PC-3 (cell line): ENCODE measurements at regions not wholly inside any gene's neighbourhood (a gene's known extent, or its start where the extent isn't known, plus 50 kb on each side); places are given as distances from the start of the nearest gene placed in this dataset.

Experiments used
- ATAC-seq: fragments of 200-7000 bp; cut with Tn5 transposase; 2 replicates; pipeline ENCODE4 v1.9.1; 2020; ENCODE audit warnings: mild to moderate bottlenecking, moderate library complexity
- BruUV-seq: library from RNA; stranded (reverse); fragments of 400-500 nt; replicated peaks from 2 replicates; lab custom pipeline; 2021; lab: Mats Ljungman, UMichigan
- CTCF ChIA-PET: fragments of 300-600 bp; sonication (Branson Sonifier 250); formaldehyde crosslinking; loops from one replicate; lab custom pipeline; 2022; ENCODE audit warnings: antibody characterized with exemption; lab: Charles Lee
- POLR2A ChIA-PET: fragments of 300-600 bp; sonication (Branson Sonifier 250); formaldehyde crosslinking; loops from one replicate; lab custom pipeline; 2022; ENCODE audit warnings: antibody characterized with exemption; ENCODE audit not compliant: unreplicated experiment; lab: Charles Lee
- DNase-seq: peaks from one replicate; pipeline ENCODE4 v3.0.0-alpha.2; 2015
- H2AFZ ChIP-seq: fragments of 300-600 bp; sonication (generic); 2 replicates; pipeline ENCODE4 v1.6.0; 2016; ENCODE audit warnings: antibody characterized with exemption, low read length
- H3F3A ChIP-seq: fragments of 300-600 bp; sonication (generic); one replicate; pipeline ENCODE4 v1.6.0; 2017; ENCODE audit warnings: antibody characterized with exemption, low read length, control low read depth, mild to moderate bottlenecking; ENCODE audit not compliant: unreplicated experiment
- H3K27ac ChIP-seq: fragments of 300-600 bp; sonication (generic); 2 replicates; pipeline ENCODE4 v1.5.1; 2016; ENCODE audit warnings: mild to moderate bottlenecking, low read length
- H3K27me3 ChIP-seq: fragments of 300-600 bp; sonication (generic); 2 replicates; pipeline ENCODE4 v1.6.1; 2016; ENCODE audit warnings: low read length, mixed read lengths
- H3K36me3 ChIP-seq: fragments of 300-600 bp; sonication (generic); 2 replicates; pipeline ENCODE4 v1.6.1; 2016; ENCODE audit warnings: low read depth, mixed run types, low read length, mixed read lengths
- H3K4me1 ChIP-seq: fragments of 300-600 bp; sonication (generic); 2 replicates; pipeline ENCODE4 v1.5.1; 2016; ENCODE audit warnings: low read length; ENCODE audit not compliant: insufficient read depth
- H3K4me2 ChIP-seq: fragments of 300-600 bp; sonication (generic); 2 replicates; pipeline ENCODE4 v1.6.0; 2016; ENCODE audit warnings: low read length
- H3K4me3 ChIP-seq: fragments of 300-600 bp; sonication (generic); 2 replicates; pipeline ENCODE4 v1.5.1; 2016; ENCODE audit warnings: mild to moderate bottlenecking, low read length, mixed read lengths
- H3K79me2 ChIP-seq: fragments of 300-600 bp; sonication (generic); 2 replicates; pipeline ENCODE4 v1.6.1; 2017; ENCODE audit warnings: low read length, mixed read lengths
- H3K9ac ChIP-seq: fragments of 300-600 bp; sonication (generic); 2 replicates; pipeline ENCODE4 v1.6.0; 2016; ENCODE audit warnings: mild to moderate bottlenecking, low read length
- H3K9me2 ChIP-seq: fragments of 300-600 bp; sonication (generic); replicated peaks from 2 replicates; pipeline ENCODE4 v1.6.1; 2016; ENCODE audit warnings: mixed run types, low read length, mixed read lengths
- H3K9me3 ChIP-seq: fragments of 300-600 bp; sonication (generic); 2 replicates; pipeline ENCODE4 v1.6.1; 2016; ENCODE audit warnings: low read length, mixed read lengths
- H4K20me1 ChIP-seq: fragments of 300-600 bp; sonication (generic); 2 replicates; pipeline ENCODE4 v1.6.1; 2016; ENCODE audit warnings: low read length, mixed read lengths
- CTCF ChIP-seq: fragments of 300-600 bp; sonication (generic); conservative IDR thresholded peaks from 2 replicates; pipeline ENCODE4 v1.5.1; 2017; ENCODE audit warnings: antibody characterized with exemption, low read depth, mild to moderate bottlenecking, low read length
- EZH2 ChIP-seq: fragments of 300-600 bp; sonication (generic); IDR thresholded peaks from one replicate; pipeline ENCODE4 v1.6.1; 2017; ENCODE audit warnings: antibody characterized with exemption, mild to moderate bottlenecking, low read length; ENCODE audit not compliant: unreplicated experiment
- EZH2phosphoT487 ChIP-seq: fragments of 300-600 bp; sonication (generic); IDR thresholded peaks from 2 replicates; pipeline ENCODE4 v1.6.1; 2018; ENCODE audit warnings: mild to moderate bottlenecking, antibody characterized with exemption, low read length, borderline replicate concordance
- intact Hi-C: fragments of 100-400 bp; cut with micrococcal nuclease; formaldehyde crosslinking; loops from 2 replicates; pipeline ENCODE4 v1.9.0; 2023

GRCh38 chr14:85165094-85165493 is 364.9 kb upstream of the FLRT2 start:
- POLR2A ChIA-PET, result no interaction called here

GRCh38 chr14:85169381-85169780 is 360.6 kb upstream of the FLRT2 start:
- intact Hi-C loops, result no loop called here
- ChIA-PET POLR2A (no interaction called here), CTCF (no interaction called here)
- H3K27ac ChIP-seq, result no peak overlapping the region
- H3K79me2 ChIP-seq, result no peaks in the 10 kb centered on the region
- H3K9ac ChIP-seq, result no peak overlapping the region
- TF ChIP-seq EZH2, result no peak
- no peak for TF ChIP-seq EZH2phosphoT487
- TF ChIP-seq CTCF, result no peak
- H3K4me1 ChIP-seq, result no peaks in the 10 kb centered on the region
- H2AFZ ChIP-seq, result no peak overlapping the region
- BruUV-seq, result no TSS peak
- H3K36me3 ChIP-seq, result no peaks in the 10 kb centered on the region
- ATAC-seq, result no peak
- no peaks in the 10 kb centered on the region for H3F3A ChIP-seq
- DNase-seq, result no peak
- H3K4me2 ChIP-seq, result no peak overlapping the region
- H4K20me1 ChIP-seq, result no peaks in the 10 kb centered on the region
- no peaks in the 10 kb centered on the region for H3K9me2 ChIP-seq
- peaks cover 10% of the 10 kb centered on the region for H3K9me3 ChIP-seq
- no peak overlapping the region for H3K4me3 ChIP-seq
- no peaks in the 10 kb centered on the region for H3K27me3 ChIP-seq

More at GRCh38 chr14:85165094-85165493, 364.9 kb upstream of the FLRT2 start:
- Histone ChIP-seq H3K9me3 (peaks cover 5% of the 10 kb centered on the region), H3K4me3 (no peak overlapping the region), H3K27me3 (no peaks in the 10 kb centered on the region), H3K9me2 (no peaks in the 10 kb centered on the region), H3K36me3 (no peaks in the 10 kb centered on the region), H3K79me2 (no peaks in the 10 kb centered on the region), H3K4me2 (no peak overlapping the region), H3K4me1 (no peaks in the 10 kb centered on the region), H3K27ac (no peak overlapping the region), H2AFZ (no peak overlapping the region), H3K9ac (no peak overlapping the region), H4K20me1 (no peaks in the 10 kb centered on the region), H3F3A (no peaks in the 10 kb centered on the region)
- TF ChIP-seq EZH2phosphoT487, result no peak
- no peak for TF ChIP-seq CTCF
- no peak for TF ChIP-seq EZH2
- ATAC-seq (no peak), DNase-seq (peak; percentile 5)
- intact Hi-C loops, result no loop called here
- BruUV-seq, result no TSS peak
- CTCF ChIA-PET, result no interaction called here

- H3K36me3 ChIP-seq, result no peaks in the 10 kb centered on the region
- no peak overlapping the region for H3K27ac ChIP-seq
- ChIA-PET POLR2A (no interaction called here), CTCF (no interaction called here)
- no peaks in the 10 kb centered on the region for H4K20me1 ChIP-seq
- H3K9ac ChIP-seq, result no peak overlapping the region
- DNase-seq, result no peak
- H3F3A ChIP-seq, result no peaks in the 10 kb centered on the region
- peaks cover 5% of the 10 kb centered on the region; the same call in 1 of the 2 replicates for H3K9me3 ChIP-seq
- no peak for ATAC-seq
- H3K9me2 ChIP-seq, result no peaks in the 10 kb centered on the region
- no peak overlapping the region for H3K4me3 ChIP-seq
- H3K27me3 ChIP-seq, result no peaks in the 10 kb centered on the region
- no peak overlapping the region for H2AFZ ChIP-seq
- no peaks in the 10 kb centered on the region for H3K79me2 ChIP-seq
- H3K4me1 ChIP-seq, result no peaks in the 10 kb centered on the region
- TF ChIP-seq EZH2, result no peak
- no peak for TF ChIP-seq EZH2phosphoT487
- TF ChIP-seq CTCF, result no peak
- no peak overlapping the region for H3K4me2 ChIP-seq
- BruUV-seq, result no TSS peak
- intact Hi-C loops, result no loop called here
Measured at GRCh38 chr14:85172290-85172689, 357.7 kb upstream of the FLRT2 start.
